NCI-H2081 (cell line): ENCODE measurements at regions not wholly inside any gene's neighbourhood (a gene's known extent, or its start where the extent isn't known, plus 50 kb on each side); places are given as distances from the start of the nearest gene placed in this dataset.
"Not testable (repeated sequence)": the region's sequence is repeated elsewhere in the genome, so short reads cannot be mapped to it uniquely, and the experiment has no call there.

Experiments used
- DNase-seq, 2 experiments: peaks; one replicate each; lab custom pipeline; 2025; lab: John Stamatoyannopoulos, UW

- DNase-seq = no peak
Measured at GRCh38 chr3:15903759-15904720, 106.3 kb upstream of the ANKRD28 start.

GRCh38 chr3:15905041-15905440, 107.3 kb upstream of the ANKRD28 start:
- no peak for DNase-seq

- DNase-seq = not testable (repeated sequence)
Measured at GRCh38 chr3:15907403-15907802, 109.6 kb upstream of the ANKRD28 start.

- DNase-seq = no peak
Measured at GRCh38 chr3:15918988-15919387, 121.2 kb upstream of the ANKRD28 start.

GRCh38 chr3:15919971-15920370, 122.2 kb upstream of the ANKRD28 start:
- no peak for DNase-seq

GRCh38 chr3:15923640-15924405, 126.0 kb upstream of the ANKRD28 start:
- no peak for DNase-seq

GRCh38 chr3:15924914-15925313, 127.1 kb upstream of the ANKRD28 start:
- DNase-seq = peak in 1 of 2 experiments; percentile 56

GRCh38 chr3:15926871-15927270, 129.1 kb upstream of the ANKRD28 start:
- DNase-seq = no peak

- no peak for DNase-seq
Measured at GRCh38 chr3:15927969-15928368, 130.2 kb upstream of the ANKRD28 start.

GRCh38 chr3:15929944-15930571, 132.3 kb upstream of the ANKRD28 start:
- DNase-seq = no peak

GRCh38 chr3:15932348-15933300, 134.8 kb upstream of the ANKRD28 start:
- DNase-seq = no peak

- DNase-seq = no peak
Measured at GRCh38 chr3:15933439-15934139, 135.8 kb upstream of the ANKRD28 start.

- DNase-seq = no peak
Measured at GRCh38 chr3:15934389-15935195, 136.8 kb upstream of the ANKRD28 start.

- DNase-seq = no peak
Measured at GRCh38 chr3:15936312-15936711, 138.5 kb upstream of the ANKRD28 start.

- no peak for DNase-seq
Measured at GRCh38 chr3:15940641-15941040, 142.9 kb upstream of the ANKRD28 start.

GRCh38 chr3:15941457-15941856, 143.7 kb upstream of the ANKRD28 start:
- not testable (repeated sequence) for DNase-seq

GRCh38 chr3:15941958-15942357, 144.2 kb upstream of the ANKRD28 start:
- DNase-seq = no peak

GRCh38 chr3:15942462-15942861, 144.7 kb upstream of the ANKRD28 start:
- no peak for DNase-seq

- no peak for DNase-seq
Measured at GRCh38 chr3:15942936-15943335, 145.2 kb upstream of the ANKRD28 start.

GRCh38 chr3:15948388-15948787, 150.6 kb upstream of the ANKRD28 start:
- no peak for DNase-seq
